CD4-positive, alpha-beta T cell (primary cell): ENCODE measurements at regions not wholly inside any gene's neighbourhood (a gene's known extent, or its start where the extent isn't known, plus 50 kb on each side); places are given as distances from the start of the nearest gene placed in this dataset.

ENCODE experiments used
- ATAC-seq: fragments of 200-7000 bp; cut with Tn5 transposase; one replicate; pipeline ENCODE4 v1.10.0; 2022; ENCODE audit warnings: mild to moderate bottlenecking; ENCODE audit not compliant: poor library complexity
- CTCF ChIA-PET: fragments of 350-600 bp; sonication (Branson Sonifier 250); formaldehyde crosslinking; loops from one replicate; lab custom pipeline; 2021; ENCODE audit warnings: antibody characterized with exemption, inconsistent platforms; lab: Charles Lee
- POLR2A ChIA-PET: fragments of 350-600 bp; sonication (Branson Sonifier 250); formaldehyde crosslinking; loops from one replicate; lab custom pipeline; 2021; ENCODE audit warnings: antibody characterized with exemption, inconsistent platforms; lab: Charles Lee
- DNase-seq, 14 experiments: peaks; one replicate each; pipeline ENCODE4 v3.0.0-alpha.2; 2013 to 2020; ENCODE audit warnings: mixed read lengths in 2 of 14
- H3K27ac ChIP-seq, 2 donors: one replicate each; pipeline versions ENCODE4 v1.5.1 to v1.7.0; 2013; ENCODE audit warnings: low read length in 2 of 2, low read depth in 1 of 2, mild to moderate bottlenecking in 1 of 2
- H3K27me3 ChIP-seq, 2 experiments: 1 replicate in 1 of 2; 2 replicates in 1 of 2; pipeline versions ENCODE4 v1.6.1 to v1.7.0; 2013; ENCODE audit warnings: low read length in 2 of 2, control low read depth in 1 of 2, mild to moderate bottlenecking in 1 of 2, moderate library complexity in 1 of 2; ENCODE audit not compliant: insufficient read depth in 2 of 2, control insufficient read depth in 1 of 2
- H3K36me3 ChIP-seq: one replicate; pipeline ENCODE4 v1.6.1; 2013; ENCODE audit warnings: low read length, control low read depth; ENCODE audit not compliant: insufficient read depth
- H3K4me1 ChIP-seq: one replicate; pipeline ENCODE4 v1.6.1; 2013; ENCODE audit warnings: low read length, control low read depth; ENCODE audit not compliant: insufficient read depth
- H3K4me3 ChIP-seq: one replicate; pipeline ENCODE4 v1.5.1; 2013; ENCODE audit warnings: mild to moderate bottlenecking, low read length, moderate library complexity
- H3K9me3 ChIP-seq, 2 experiments: 1 replicate in 1 of 2; 2 replicates in 1 of 2; pipeline versions ENCODE4 v1.6.1 to v1.7.0; 2013; ENCODE audit warnings: low read length in 2 of 2, mild to moderate bottlenecking in 2 of 2, control low read depth in 1 of 2, moderate library complexity in 1 of 2; ENCODE audit not compliant: control insufficient read depth in 1 of 2, insufficient read depth in 1 of 2
- H3K27ac Mint-ChIP-seq: one replicate; pipeline ENCODE4 v1.8.0; 2020; ENCODE audit warnings: mixed read lengths
- H3K27me3 Mint-ChIP-seq: one replicate; pipeline ENCODE4 v1.8.0; 2021; ENCODE audit warnings: mixed read lengths
- H3K36me3 Mint-ChIP-seq: one replicate; pipeline ENCODE4 v1.8.0; 2021; ENCODE audit warnings: low read depth, mixed read lengths
- H3K4me1 Mint-ChIP-seq: one replicate; pipeline ENCODE4 v1.8.0; 2021; ENCODE audit warnings: low read depth, mixed read lengths
- H3K4me3 Mint-ChIP-seq: one replicate; pipeline ENCODE4 v1.8.0; 2020; ENCODE audit warnings: mild to moderate bottlenecking, mixed read lengths
- H3K9me3 Mint-ChIP-seq: one replicate; pipeline ENCODE4 v1.8.0; 2020; ENCODE audit warnings: mixed read lengths
- CTCF ChIP-seq: fragments of 200-600 bp; IDR thresholded peaks from one replicate; pipeline ENCODE4 v1.8.0; 2022; ENCODE audit warnings: antibody characterized with exemption, mild to moderate bottlenecking
- intact Hi-C, 2 experiments: fragments of 100-400 bp; cut with DNase I in 1 of 2; cut with micrococcal nuclease in 1 of 2; formaldehyde crosslinking; loops; one replicate each; pipeline versions ENCODE4 v1.15.1 to v1.9.0; 2023 to 2025; cut with DNase I, micrococcal nuclease

DNA sequence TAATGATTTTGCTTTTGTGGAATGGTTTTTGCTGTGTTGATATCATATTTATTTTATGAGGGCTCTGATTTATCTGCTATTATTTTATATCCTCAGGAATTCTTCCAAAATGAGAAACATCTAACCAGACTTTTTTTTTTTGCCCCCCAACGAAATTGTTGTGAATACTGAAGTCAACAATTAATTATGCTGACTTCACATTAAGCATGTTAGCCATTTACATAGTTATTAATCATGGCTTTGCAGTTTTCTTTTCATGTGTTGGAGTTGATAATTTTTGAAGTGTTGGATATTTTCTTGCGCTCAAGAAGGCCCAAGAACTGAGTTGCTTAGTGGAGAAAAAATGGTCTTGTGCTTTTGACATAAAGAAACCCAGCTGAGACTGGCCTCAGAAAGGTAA lies 246.6 kb upstream of the CRY1 start:
- Mint-ChIP-seq H3K27ac (peak overlapping the region; percentile 7), H3K27me3 (no peaks in the 10 kb centered on the region), H3K36me3 (peaks cover 13% of the 10 kb centered on the region), H3K9me3 (no peaks in the 10 kb centered on the region), H3K4me1 (peaks cover 37% of the 10 kb centered on the region), H3K4me3 (no peak overlapping the region)
- intact Hi-C loops, result no loop called here
- Histone ChIP-seq H3K27me3 (no peaks in the 10 kb centered on the region), H3K9me3 (no peaks in the 10 kb centered on the region), H3K4me1 (peaks cover 8% of the 10 kb centered on the region), H3K27ac (no peak overlapping the region), H3K4me3 (no peak overlapping the region), H3K36me3 (no peaks in the 10 kb centered on the region)
- no peak for DNase-seq
- CTCF ChIA-PET, result no interaction called here
- ATAC-seq, result no peak
- no peak for TF ChIP-seq CTCF
- POLR2A ChIA-PET, result interaction anchor here (1.3 kb wide), 1 partner anchor 9 kb away, joined by 3 read pairs; no protein-coding TSS in a partner anchor

GRCh38 chr12:107340898-107341297 lies 247.5 kb upstream of the CRY1 start:
- CTCF ChIA-PET, result no interaction called here
- Mint-ChIP-seq H3K36me3 (peaks cover 13% of the 10 kb centered on the region), H3K4me3 (no peak overlapping the region), H3K4me1 (peaks cover 38% of the 10 kb centered on the region), H3K27ac (no peak overlapping the region), H3K27me3 (no peaks in the 10 kb centered on the region), H3K9me3 (no peaks in the 10 kb centered on the region)
- DNase-seq, result no peak
- intact Hi-C loops, result no loop called here
- no peak for ATAC-seq
- no peaks in the 10 kb centered on the region for H3K36me3 ChIP-seq
- no peak for TF ChIP-seq CTCF
- POLR2A ChIA-PET, result no interaction called here
- no peaks in the 10 kb centered on the region for H3K9me3 ChIP-seq
- no peak overlapping the region for H3K4me3 ChIP-seq
- peaks cover 9% of the 10 kb centered on the region for H3K4me1 ChIP-seq
- H3K27me3 ChIP-seq, result no peaks in the 10 kb centered on the region
- no peak overlapping the region for H3K27ac ChIP-seq

GRCh38 chr12:107344035-107344808 lies 250.9 kb upstream of the CRY1 start:
- Histone ChIP-seq H3K9me3 (no peaks in the 10 kb centered on the region), H3K4me3 (no peak overlapping the region), H3K27me3 (no peaks in the 10 kb centered on the region), H3K36me3 (no peaks in the 10 kb centered on the region), H3K4me1 (peaks cover 16% of the 10 kb centered on the region), H3K27ac (no peak overlapping the region)
- Mint-ChIP-seq H3K27ac (no peak overlapping the region), H3K4me1 (peaks cover 41% of the 10 kb centered on the region), H3K9me3 (no peaks in the 10 kb centered on the region), H3K36me3 (peaks cover 13% of the 10 kb centered on the region), H3K4me3 (no peak overlapping the region), H3K27me3 (no peaks in the 10 kb centered on the region)
- POLR2A ChIA-PET, result interaction anchor here (0.6 to 2.1 kb wide), 3 partner anchors 14 to 169 kb away, joined by 3 to 5 read pairs (median 3); no protein-coding TSS in a partner anchor
- no peak for DNase-seq
- intact Hi-C loops, result loop anchor here in 1 of 2 experiments (2.0 kb wide), 1 partner anchor 15 kb away; no protein-coding TSS in a partner anchor
- CTCF ChIA-PET, result no interaction called here
- ATAC-seq, result no peak
- TF ChIP-seq CTCF, result no peak
